SU-DHL-6 (cell line): ENCODE measurements at regions not wholly inside any gene's neighbourhood (a gene's known extent, or its start where the extent isn't known, plus 50 kb on each side); places are given as distances from the start of the nearest gene placed in this dataset.

ENCODE experiments used
- CTCF ChIP-seq: fragments of 200-600 bp; sonication (generic); IDR thresholded peaks from one replicate; pipeline ENCODE4 v1.5.1; 2017; ENCODE audit warnings: antibody characterized with exemption, mild to moderate bottlenecking, low read length, moderate library complexity; ENCODE audit not compliant: insufficient read depth, poor library complexity, severe bottlenecking
- EZH2phosphoT487 ChIP-seq: fragments of 200-600 bp; sonication (generic), shearing (Covaris generic); conservative IDR thresholded peaks from 2 replicates; pipeline ENCODE4 v1.6.1; 2018; ENCODE audit warnings: mild to moderate bottlenecking, antibody characterized with exemption, low read length, moderate library complexity, mixed read lengths

GRCh38 chr2:190129421-190130199 is 67.1 kb upstream of the MSTN start:
- TF ChIP-seq CTCF (no peak), EZH2phosphoT487 (no peak)
